Breast epithelium (tissue), 4 donors: ENCODE measurements at regions not wholly inside any gene's neighbourhood (a gene's known extent, or its start where the extent isn't known, plus 50 kb on each side); places are given as distances from the start of the nearest gene placed in this dataset.

Source experiments
- DNase-seq, 2 donors: peaks; one replicate each; pipeline ENCODE4 v3.0.0-alpha.2; 2019; ENCODE audit warnings: low spot score in 2 of 2
- H3K27ac ChIP-seq, 2 donors: fragments of 200-600 bp; sonication (generic) in 1 of 2; one replicate each; pipeline ENCODE4 v1.5.1; 2016 to 2019; ENCODE audit warnings: mild to moderate bottlenecking in 1 of 2
- H3K27me3 ChIP-seq, 2 donors: fragments of 200-600 bp; sonication (generic) in 1 of 2; one replicate each; pipeline versions ENCODE4 v1.5.1 to v1.6.0; 2017 to 2019; ENCODE audit warnings: control low read depth in 1 of 2, mild to moderate bottlenecking in 1 of 2
- H3K36me3 ChIP-seq: fragments of 200-600 bp; one replicate; pipeline ENCODE4 v1.5.1; 2019
- H3K4me1 ChIP-seq, 2 donors: fragments of 200-600 bp; sonication (generic); one replicate each; pipeline ENCODE4 v1.5.1; 2016 to 2019; ENCODE audit warnings: control low read depth in 1 of 2
- H3K4me3 ChIP-seq, 3 donors: fragments of 200-600 bp; sonication (generic); 1 replicate in 2 of 3; 2 replicates in 1 of 3; pipeline ENCODE4 v1.5.1; 2016 to 2019; ENCODE audit warnings: mild to moderate bottlenecking in 3 of 3, moderate library complexity in 2 of 3
- H3K9me3 ChIP-seq, 2 donors: fragments of 200-600 bp; sonication (generic) in 1 of 2; one replicate each; pipeline ENCODE4 v1.5.1; 2016 to 2019; ENCODE audit warnings: control low read depth in 1 of 2
- CTCF ChIP-seq, 3 donors: fragments of 450-650 bp; IDR thresholded peaks; one replicate each; pipeline ENCODE4 v1.5.1; 2016 to 2017; ENCODE audit warnings: antibody characterized with exemption in 3 of 3, mild to moderate bottlenecking in 3 of 3, moderate library complexity in 3 of 3
- POLR2A ChIP-seq: fragments of 450-650 bp; IDR thresholded peaks from one replicate; pipeline ENCODE4 v1.6.1; 2016; ENCODE audit warnings: antibody characterized with exemption, mild to moderate bottlenecking, moderate library complexity
- POLR2AphosphoS5 ChIP-seq, 3 donors: sonication (generic); formaldehyde crosslinking; IDR thresholded peaks; one replicate each; pipeline ENCODE4 v1.6.1; 2017; ENCODE audit warnings: antibody characterized with exemption in 3 of 3
- intact Hi-C: fragments of 100-400 bp; cut with DNase I; formaldehyde crosslinking; loops from one replicate; pipeline ENCODE4 v1.15.1; 2023; ENCODE audit warnings: low total_unique reads

GRCh38 chr13:112012705-112013085 lies 54.3 kb upstream of the SOX1 start:
- H3K27ac ChIP-seq, result no peak overlapping the region
- H3K27me3 ChIP-seq, result no peaks in the 10 kb centered on the region
- H3K9me3 ChIP-seq, result no peaks in the 10 kb centered on the region
- intact Hi-C loops, result no loop called here
- TF ChIP-seq POLR2AphosphoS5 (IDR thresholded peaks at IDR 0.05) (no peak), POLR2A (no peak)
- no peak overlapping the region for H3K4me3 ChIP-seq
- DNase-seq, result no peak
- H3K36me3 ChIP-seq, result no peaks in the 10 kb centered on the region
- H3K4me1 ChIP-seq, result no peaks in the 10 kb centered on the region

- intact Hi-C loops, result no loop called here
- Histone ChIP-seq H3K27ac (no peak overlapping the region), H3K27me3 (no peaks in the 10 kb centered on the region), H3K9me3 (no peaks in the 10 kb centered on the region), H3K36me3 (no peaks in the 10 kb centered on the region), H3K4me1 (no peaks in the 10 kb centered on the region), H3K4me3 (no peak overlapping the region)
- DNase-seq, result no peak
- no peak for TF ChIP-seq POLR2AphosphoS5 (IDR thresholded peaks at IDR 0.05)
- TF ChIP-seq CTCF (IDR thresholded peaks at IDR 0.05), result no peak
- no peak for TF ChIP-seq POLR2A
These were observed 53.3 kb upstream of the SOX1 start for GRCh38 chr13:112013665-112014064.

GRCh38 chr13:112014857-112015256 lies 52.1 kb upstream of the SOX1 start:
- H3K27me3 ChIP-seq, result no peaks in the 10 kb centered on the region
- H3K9me3 ChIP-seq, result no peaks in the 10 kb centered on the region
- H3K4me3 ChIP-seq, result no peak overlapping the region
- no peak overlapping the region for H3K27ac ChIP-seq
- H3K4me1 ChIP-seq, result no peaks in the 10 kb centered on the region
- intact Hi-C loops, result no loop called here
- H3K36me3 ChIP-seq, result no peaks in the 10 kb centered on the region
- DNase-seq, result no peak
- TF ChIP-seq CTCF (IDR thresholded peaks at IDR 0.05) (no peak), POLR2A (no peak), POLR2AphosphoS5 (IDR thresholded peaks at IDR 0.05) (no peak)
